ENCODE measurements at regions not wholly inside any gene's neighbourhood (a gene's known extent, or its start where the extent isn't known, plus 50 kb on each side); places are given as distances from the start of the nearest gene placed in this dataset.
A peak's percentile ranks its signal among the peaks of the same experiment; 100 is the strongest.

DNA sequence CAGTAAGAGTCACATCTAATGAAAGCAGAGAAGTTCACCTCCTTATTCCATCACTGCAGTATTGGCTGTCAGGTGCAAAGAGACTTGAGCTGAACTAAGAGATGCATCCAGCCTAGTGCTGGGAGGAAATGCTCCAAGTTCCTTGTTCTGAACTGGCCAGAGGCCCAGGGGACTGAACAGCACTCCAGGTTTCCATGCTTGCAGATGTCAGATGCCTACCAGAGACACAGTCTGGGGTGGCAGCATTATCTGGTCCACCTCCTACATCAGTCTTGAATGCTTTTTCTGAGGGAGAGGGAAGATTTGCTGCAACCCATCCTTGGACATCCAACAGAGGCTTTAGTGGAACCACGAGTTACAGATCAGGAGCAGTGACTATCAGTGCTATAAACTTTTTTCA, 331.3 kb downstream of the CYRIA start:
- ChIA-PET POLR2A (no interaction called here), CTCF (interaction anchor here (2.1 kb wide), 1 partner anchor 153 kb away, joined by 6 read pairs; no protein-coding TSS in a partner anchor)
- WGBS (ENCODE audit: low lambda C conversion rate) = 9% methylated on average over 1 of the region's 1 CpG
- H3K79me2 ChIP-seq (ENCODE audit: insufficient read depth) = no peaks in the 10 kb centered on the region
- H3K9ac ChIP-seq = no peak overlapping the region
- H3K9me2 ChIP-seq = no peaks in the 10 kb centered on the region
- TF ChIP-seq EZH2phosphoT487 (IDR thresholded peaks at IDR 0.05; ENCODE audit: borderline replicate concordance, low read depth) (no peak), FOXJ3 (CRISPR knock-in tag; IDR thresholded peaks at IDR 0.05) (no peak), MXI1 (IDR thresholded peaks at IDR 0.05; ENCODE audit: low read depth, low read length) (peak; percentile 67)
- TF ChIP-seq, protein P1, sequence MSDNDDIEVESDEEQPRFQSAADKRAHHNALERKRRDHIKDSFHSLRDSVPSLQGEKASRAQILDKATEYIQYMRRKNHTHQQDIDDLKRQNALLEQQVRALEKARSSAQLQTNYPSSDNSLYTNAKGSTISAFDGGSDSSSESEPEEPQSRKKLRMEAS (IDR thresholded peaks at IDR 0.05; ENCODE audit: low read depth) = no peak
- H3K4me2 ChIP-seq = no peak overlapping the region
- no peak for DNase-seq
- no peak overlapping the region for H3K4me3 ChIP-seq (ENCODE audit: low read depth in 2 of 2, low read length in 1 of 2)
- no peaks in the 10 kb centered on the region for H3K27me3 ChIP-seq (ENCODE audit: insufficient read depth)
- no peak overlapping the region for H2AFZ ChIP-seq (ENCODE audit: low read depth)
- H3F3A ChIP-seq (replicated peaks; ENCODE audit: insufficient read depth) = no peaks in the 10 kb centered on the region
- no peaks in the 10 kb centered on the region for H3K36me3 ChIP-seq (replicated peaks in 1 of 2; ENCODE audit: control insufficient read depth in 1 of 2, insufficient read depth in 2 of 2, low read length in 1 of 2)
- H3K9me3 ChIP-seq = 0 out of 2 replicates have a peak, but pooled peaks cover 6% of the 10 kb centered on the region
- no peaks in the 10 kb centered on the region for H4K20me1 ChIP-seq (ENCODE audit: insufficient read depth)
- peak overlapping the region in 1 of 2 experiments; percentile 93; a peak in 1 of 4 replicates for H3K27ac ChIP-seq (ENCODE audit: low read depth in 2 of 2, low read length in 1 of 2)
- H3K4me1 ChIP-seq (ENCODE audit: control insufficient read depth in 1 of 2, insufficient read depth in 2 of 2, low read depth in 1 of 2, low read length in 1 of 2) = peaks cover 0 to 44% of the 10 kb centered on the region in 2 experiments; a peak in 2 of 4 replicates

DNA sequence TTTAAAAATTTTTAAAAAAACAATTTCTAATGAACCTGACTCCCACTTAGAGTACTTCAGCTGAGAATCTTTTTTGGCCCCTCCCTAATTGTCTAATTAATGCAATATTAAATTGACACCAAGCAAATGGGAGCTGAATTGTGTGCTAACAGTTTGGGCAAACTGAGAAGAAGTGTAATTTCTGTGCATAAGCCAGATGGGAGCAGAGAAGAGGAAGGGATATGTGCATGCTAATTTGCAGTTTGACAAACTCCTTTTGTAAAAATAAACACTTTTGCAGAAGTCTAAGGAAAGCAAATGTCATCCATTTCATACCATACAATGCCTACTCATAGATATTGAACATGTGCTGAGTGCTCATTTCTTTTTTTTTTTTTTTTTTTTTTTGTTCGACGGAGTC, 332.0 kb downstream of the CYRIA start:
- CTCF ChIA-PET = interaction anchor here (1.0 to 2.1 kb wide), 5 partner anchors 9 to 392 kb away, joined by 3 to 6 read pairs (median 5); no protein-coding TSS in a partner anchor
- Histone ChIP-seq H3K36me3 (replicated peaks in 1 of 2; ENCODE audit: control insufficient read depth in 1 of 2, insufficient read depth in 2 of 2, low read length in 1 of 2) (no peaks in the 10 kb centered on the region), H4K20me1 (ENCODE audit: insufficient read depth) (no peaks in the 10 kb centered on the region), H3K4me1 (ENCODE audit: control insufficient read depth in 1 of 2, insufficient read depth in 2 of 2, low read depth in 1 of 2, low read length in 1 of 2) (peaks cover 0 to 44% of the 10 kb centered on the region in 2 experiments; a peak in 2 of 4 replicates), H3K4me3 (ENCODE audit: low read depth in 2 of 2, low read length in 1 of 2) (no peak overlapping the region), H3K9me2 (no peaks in the 10 kb centered on the region), H3K4me2 (no peak overlapping the region), H2AFZ (ENCODE audit: low read depth) (no peak overlapping the region), H3K27ac (ENCODE audit: low read depth in 2 of 2, low read length in 1 of 2) (no peak overlapping the region), H3K9ac (no peak overlapping the region), H3K9me3 (no peaks in the 10 kb centered on the region), H3F3A (replicated peaks; ENCODE audit: insufficient read depth) (no peaks in the 10 kb centered on the region), H3K27me3 (ENCODE audit: insufficient read depth) (no peaks in the 10 kb centered on the region), H3K79me2 (ENCODE audit: insufficient read depth) (no peaks in the 10 kb centered on the region)
- DNase-seq = no peak
- TF ChIP-seq CHD2 (IDR thresholded peaks at IDR 0.05; ENCODE audit: low read length, partially characterized antibody) (no peak), RFX5 (IDR thresholded peaks at IDR 0.05; ENCODE audit: low read length) (no peak), TAF1 (IDR thresholded peaks at IDR 0.05; ENCODE audit: borderline replicate concordance, low read depth, low read length) (no peak), NRF1 (IDR thresholded peaks at IDR 0.05; ENCODE audit: low read depth, low read length) (no peak), RCOR1 (IDR thresholded peaks at IDR 0.05; ENCODE audit: low read length) (no peak)
- 51% methylated on average over 2 of the region's 2 CpGs for WGBS (ENCODE audit: low lambda C conversion rate)
- POLR2A ChIA-PET = no interaction called here

DNA sequence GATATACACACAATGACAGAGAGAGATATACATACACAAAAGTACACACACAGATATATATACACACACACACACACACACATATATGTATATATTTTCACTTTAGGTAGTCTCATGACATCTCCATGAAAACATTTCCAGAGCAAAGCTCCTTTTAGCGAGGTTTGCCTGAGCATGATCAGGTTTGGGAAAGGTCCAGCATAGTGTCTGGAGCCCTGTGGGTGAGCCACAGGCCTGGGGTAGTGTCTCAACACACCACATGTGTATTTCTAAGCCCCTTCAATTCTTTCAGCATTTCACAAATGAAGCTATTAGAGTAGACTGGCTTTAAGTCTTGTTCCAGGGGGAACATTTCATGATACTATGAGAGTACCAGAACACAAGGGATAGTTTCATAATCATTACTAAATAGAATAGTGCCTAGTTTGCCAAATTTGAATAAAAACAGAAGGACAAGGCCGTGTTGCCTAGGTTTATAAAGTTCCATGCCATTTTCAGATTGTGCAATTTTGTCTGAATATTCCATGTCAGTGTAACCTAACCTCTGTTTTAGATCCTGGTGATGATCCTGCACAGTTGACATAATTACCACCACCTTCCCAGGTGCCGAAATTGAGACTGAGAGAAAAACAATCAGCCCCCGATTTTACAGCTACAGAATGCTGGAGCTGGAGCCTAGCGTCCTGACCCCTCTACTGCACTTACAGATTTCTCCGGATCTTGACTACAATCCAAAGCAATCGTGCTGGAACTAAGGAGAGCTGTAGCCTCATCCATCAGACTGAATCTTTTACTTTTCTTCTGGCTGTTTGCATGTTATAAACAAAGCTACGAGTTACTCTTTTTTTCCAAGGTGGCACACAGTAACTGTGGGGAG, 332.7 kb downstream of the CYRIA start:
- H3K4me1 ChIP-seq (ENCODE audit: control insufficient read depth in 1 of 2, insufficient read depth in 2 of 2, low read depth in 1 of 2, low read length in 1 of 2) = peaks cover 0 to 44% of the 10 kb centered on the region in 2 experiments; a peak in 2 of 4 replicates
- H3K79me2 ChIP-seq (ENCODE audit: insufficient read depth) = no peaks in the 10 kb centered on the region
- no peak overlapping the region for H3K4me3 ChIP-seq (ENCODE audit: low read depth in 2 of 2, low read length in 1 of 2)
- no peaks in the 10 kb centered on the region for H4K20me1 ChIP-seq (ENCODE audit: insufficient read depth)
- DNase-seq = no peak
- ChIA-PET POLR2A (no interaction called here), CTCF (interaction anchor here (1.0 to 2.1 kb wide), 6 partner anchors 9 to 391 kb away, joined by 3 to 6 read pairs (median 4); no protein-coding TSS in a partner anchor)
- H2AFZ ChIP-seq (ENCODE audit: low read depth) = no peak overlapping the region
- 25% methylated on average over 8 of the region's 8 CpGs for WGBS (ENCODE audit: low lambda C conversion rate)
- H3F3A ChIP-seq (replicated peaks; ENCODE audit: insufficient read depth) = no peaks in the 10 kb centered on the region
- no peaks in the 10 kb centered on the region for H3K36me3 ChIP-seq (replicated peaks in 1 of 2; ENCODE audit: control insufficient read depth in 1 of 2, insufficient read depth in 2 of 2, low read length in 1 of 2)
- no peak overlapping the region for H3K27ac ChIP-seq (ENCODE audit: low read depth in 2 of 2, low read length in 1 of 2)
- no peaks in the 10 kb centered on the region for H3K9me3 ChIP-seq
- H3K9me2 ChIP-seq = no peaks in the 10 kb centered on the region
- no peaks in the 10 kb centered on the region for H3K27me3 ChIP-seq (ENCODE audit: insufficient read depth)
- H3K4me2 ChIP-seq = no peak overlapping the region
- no peak overlapping the region for H3K9ac ChIP-seq
- TF ChIP-seq RCOR1 (IDR thresholded peaks at IDR 0.05; ENCODE audit: low read length) (no peak), TEAD4 (IDR thresholded peaks at IDR 0.05; ENCODE audit: borderline replicate concordance, insufficient read depth) (no peak), RAD21 (IDR thresholded peaks at IDR 0.05; ENCODE audit: low read length) (no peak), POLR2AphosphoS5 (IDR thresholded peaks at IDR 0.05; ENCODE audit: low read depth, low read length) (no peak), SMC3 (IDR thresholded peaks at IDR 0.05; ENCODE audit: low read depth, low read length) (no peak)
- TF ChIP-seq, protein P2, sequence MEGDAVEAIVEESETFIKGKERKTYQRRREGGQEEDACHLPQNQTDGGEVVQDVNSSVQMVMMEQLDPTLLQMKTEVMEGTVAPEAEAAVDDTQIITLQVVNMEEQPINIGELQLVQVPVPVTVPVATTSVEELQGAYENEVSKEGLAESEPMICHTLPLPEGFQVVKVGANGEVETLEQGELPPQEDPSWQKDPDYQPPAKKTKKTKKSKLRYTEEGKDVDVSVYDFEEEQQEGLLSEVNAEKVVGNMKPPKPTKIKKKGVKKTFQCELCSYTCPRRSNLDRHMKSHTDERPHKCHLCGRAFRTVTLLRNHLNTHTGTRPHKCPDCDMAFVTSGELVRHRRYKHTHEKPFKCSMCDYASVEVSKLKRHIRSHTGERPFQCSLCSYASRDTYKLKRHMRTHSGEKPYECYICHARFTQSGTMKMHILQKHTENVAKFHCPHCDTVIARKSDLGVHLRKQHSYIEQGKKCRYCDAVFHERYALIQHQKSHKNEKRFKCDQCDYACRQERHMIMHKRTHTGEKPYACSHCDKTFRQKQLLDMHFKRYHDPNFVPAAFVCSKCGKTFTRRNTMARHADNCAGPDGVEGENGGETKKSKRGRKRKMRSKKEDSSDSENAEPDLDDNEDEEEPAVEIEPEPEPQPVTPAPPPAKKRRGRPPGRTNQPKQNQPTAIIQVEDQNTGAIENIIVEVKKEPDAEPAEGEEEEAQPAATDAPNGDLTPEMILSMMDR (IDR thresholded peaks at IDR 0.05) = no peak
